GM23338 (cell line): ENCODE measurements at regions not wholly inside any gene's neighbourhood (a gene's known extent, or its start where the extent isn't known, plus 50 kb on each side); places are given as distances from the start of the nearest gene placed in this dataset.

Source experiments
- ATAC-seq: fragments of 200-7000 bp; cut with Tn5 transposase; 3 replicates; pipeline ENCODE4 v1.9.1; 2020
- DNase-seq: peaks from one replicate; pipeline ENCODE4 v3.0.0-alpha.2; 2015; ENCODE audit warnings: low spot score
- H2AFZ ChIP-seq: fragments of 200-600 bp; sonication (generic); 2 replicates; pipeline ENCODE4 v1.8.0; 2016; ENCODE audit warnings: antibody characterized with exemption, mild to moderate bottlenecking, moderate library complexity
- H3F3A ChIP-seq: fragments of 200-600 bp; sonication (generic); replicated peaks from 2 replicates; pipeline ENCODE4 v1.8.0; 2017; ENCODE audit warnings: antibody characterized with exemption, mixed run types, low read depth
- H3K27ac ChIP-seq: fragments of 200-600 bp; sonication (generic); 2 replicates; pipeline ENCODE4 v1.6.1; 2016; ENCODE audit warnings: low read depth
- H3K27me3 ChIP-seq: fragments of 200-600 bp; sonication (generic); 2 replicates; pipeline ENCODE4 v1.8.0; 2016; ENCODE audit warnings: mild to moderate bottlenecking, mixed run types, moderate library complexity; ENCODE audit not compliant: insufficient read depth
- H3K36me3 ChIP-seq: fragments of 200-600 bp; sonication (generic); 2 replicates; pipeline ENCODE4 v1.8.0; 2016; ENCODE audit warnings: mild to moderate bottlenecking; ENCODE audit not compliant: insufficient read depth
- H3K4me1 ChIP-seq: fragments of 200-600 bp; sonication (generic); 2 replicates; pipeline ENCODE4 v1.8.0; 2016; ENCODE audit warnings: mild to moderate bottlenecking, moderate library complexity; ENCODE audit not compliant: insufficient read depth
- H3K4me2 ChIP-seq: fragments of 200-600 bp; sonication (generic); 2 replicates; pipeline ENCODE4 v1.7.1; 2017; ENCODE audit warnings: mixed run types
- H3K4me3 ChIP-seq: fragments of 200-600 bp; sonication (generic); 2 replicates; pipeline ENCODE4 v1.6.1; 2016; ENCODE audit warnings: mixed run types
- H3K79me2 ChIP-seq: fragments of 200-600 bp; sonication (generic); replicated peaks from 2 replicates; pipeline ENCODE4 v1.8.0; 2017; ENCODE audit warnings: mild to moderate bottlenecking; ENCODE audit not compliant: insufficient read depth
- H3K9me2 ChIP-seq: fragments of 200-600 bp; sonication (generic); 2 replicates; pipeline ENCODE4 v1.8.0; 2017; ENCODE audit not compliant: insufficient read depth
- H4K20me1 ChIP-seq: fragments of 200-600 bp; sonication (generic); replicated peaks from 2 replicates; pipeline ENCODE4 v1.8.0; 2017; ENCODE audit warnings: mild to moderate bottlenecking; ENCODE audit not compliant: insufficient read depth
- H3K27ac Mint-ChIP-seq: 2 replicates; pipeline ENCODE4 v1.8.0; 2020; ENCODE audit warnings: inconsistent platforms, mild to moderate bottlenecking, moderate library complexity, mixed read lengths
- H3K27me3 Mint-ChIP-seq: 3 replicates; pipeline ENCODE4 v1.8.0; 2022; ENCODE audit warnings: low read depth, mild to moderate bottlenecking, moderate library complexity, mixed read lengths, inconsistent platforms; ENCODE audit not compliant: insufficient read depth, poor library complexity
- H3K36me3 Mint-ChIP-seq: 3 replicates; pipeline ENCODE4 v1.8.0; 2021; ENCODE audit warnings: low read depth, mild to moderate bottlenecking, inconsistent platforms, moderate library complexity, mixed read lengths
- H3K4me1 Mint-ChIP-seq: 3 replicates; pipeline ENCODE4 v1.8.0; 2020; ENCODE audit warnings: mild to moderate bottlenecking, inconsistent platforms, mixed read lengths
- H3K4me3 Mint-ChIP-seq: 3 replicates; pipeline ENCODE4 v1.8.0; 2021; ENCODE audit warnings: moderate library complexity, mild to moderate bottlenecking, inconsistent platforms, mixed read lengths
- H3K9me3 Mint-ChIP-seq: 3 replicates; pipeline ENCODE4 v1.8.0; 2020; ENCODE audit warnings: moderate library complexity, mild to moderate bottlenecking, inconsistent platforms, mixed read lengths
- CREB1 ChIP-seq: fragments of 250-450 bp; sonication (Bioruptor Pico); IDR thresholded peaks from 2 replicates; pipeline ENCODE4 v1.5.0; 2020; ENCODE audit warnings: low read depth, mild to moderate bottlenecking, moderate library complexity
- CTCF ChIP-seq, 2 experiments: fragments of 200-600 bp in 1 of 2; sonication (generic) in 1 of 2; conservative IDR thresholded peaks; 2 replicates each; pipeline versions ENCODE4 v1.5.1 to v1.6.1; 2016 to 2017; ENCODE audit warnings: antibody characterized with exemption in 2 of 2, low read depth in 2 of 2, mild to moderate bottlenecking in 2 of 2, moderate library complexity in 1 of 2
- ETS1 ChIP-seq: IDR thresholded peaks from 2 replicates; pipeline ENCODE4 v1.6.1; 2016; ENCODE audit warnings: antibody characterized with exemption
- EZH2 ChIP-seq: fragments of 200-600 bp; sonication (generic); IDR thresholded peaks from one replicate; pipeline ENCODE4 v1.8.0; 2017; ENCODE audit warnings: antibody characterized with exemption, mild to moderate bottlenecking, low read depth; ENCODE audit not compliant: unreplicated experiment
- EZH2phosphoT487 ChIP-seq: fragments of 200-600 bp; sonication (generic); IDR thresholded peaks from one replicate; pipeline ENCODE4 v1.8.1; 2018; ENCODE audit warnings: antibody characterized with exemption; ENCODE audit not compliant: unreplicated experiment
- JUNB ChIP-seq: IDR thresholded peaks from one replicate; pipeline ENCODE4 v1.6.1; 2016; ENCODE audit warnings: antibody characterized with exemption; ENCODE audit not compliant: unreplicated experiment
- NANOG ChIP-seq: IDR thresholded peaks from 2 replicates; pipeline ENCODE4 v1.6.1; 2016; ENCODE audit warnings: antibody characterized with exemption, borderline replicate concordance
- POLR2AphosphoS5 ChIP-seq: IDR thresholded peaks from 2 replicates; pipeline ENCODE4 v1.6.1; 2016; ENCODE audit warnings: antibody characterized with exemption, low read depth
- REST ChIP-seq: IDR thresholded peaks from one replicate; pipeline ENCODE4 v1.6.1; 2018; ENCODE audit warnings: antibody characterized with exemption; ENCODE audit not compliant: unreplicated experiment
- STAT1 ChIP-seq: IDR thresholded peaks from one replicate; pipeline ENCODE4 v1.6.1; 2016; ENCODE audit warnings: antibody characterized with exemption; ENCODE audit not compliant: unreplicated experiment
- ZNF114 ChIP-seq: fragments of 250-450 bp; sonication (Bioruptor Pico); IDR thresholded peaks from 2 replicates; pipeline ENCODE4 v1.5.0; 2020; ENCODE audit warnings: mild to moderate bottlenecking, moderate library complexity
- ZNF331 ChIP-seq: fragments of 250-450 bp; sonication (Bioruptor Pico); IDR thresholded peaks from 2 replicates; pipeline ENCODE4 v1.5.0; 2020; ENCODE audit warnings: low read depth, mild to moderate bottlenecking, moderate library complexity
- ZNF462 ChIP-seq: fragments of 250-450 bp; sonication (Bioruptor Pico); IDR thresholded peaks from 2 replicates; pipeline ENCODE4 v1.5.0; 2020; ENCODE audit warnings: mild to moderate bottlenecking, moderate library complexity

- no peak for ATAC-seq
- no peaks in the 10 kb centered on the region for H3F3A ChIP-seq
Observed at GRCh38 chr13:55788548-55788947, 1352.2 kb upstream of the PRR20A start.

More at GRCh38 chr13:55788548-55788947, 1352.2 kb upstream of the PRR20A start:
- Histone ChIP-seq H3K4me2 (no peak overlapping the region), H3K4me3 (no peak overlapping the region), H3K9me2 (no peaks in the 10 kb centered on the region), H3K27me3 (no peaks in the 10 kb centered on the region), H3K27ac (no peak overlapping the region), H3K4me1 (peaks cover 16% of the 10 kb centered on the region), H3K36me3 (0 out of 2 replicates have a peak, but pooled peaks cover 8% of the 10 kb centered on the region), H2AFZ (no peak overlapping the region), H4K20me1 (no peaks in the 10 kb centered on the region), H3K79me2 (no peaks in the 10 kb centered on the region)
- DNase-seq = no peak
- Mint-ChIP-seq H3K4me3 (no peak overlapping the region), H3K27ac (no peak overlapping the region), H3K9me3 (peaks cover 12% of the 10 kb centered on the region; the same call in 2 of the 3 replicates), H3K4me1 (peaks cover 8% of the 10 kb centered on the region; the same call in 2 of the 3 replicates), H3K27me3 (no peaks in the 10 kb centered on the region), H3K36me3 (peaks cover 18% of the 10 kb centered on the region; the same call in 2 of the 3 replicates)
- TF ChIP-seq ZNF462 = no peak
- TF ChIP-seq ETS1 = no peak
- TF ChIP-seq POLR2AphosphoS5 = no peak
- TF ChIP-seq REST = no peak
- TF ChIP-seq CTCF (conservative IDR thresholded peaks at IDR 0.05; ENCODE audit: low read depth in 2 of 2) = no peak
- no peak for TF ChIP-seq EZH2phosphoT487
- TF ChIP-seq CREB1 (CRISPR knock-in tag) = no peak
- no peak for TF ChIP-seq NANOG
- no peak for TF ChIP-seq ZNF331
- TF ChIP-seq STAT1 = no peak
- TF ChIP-seq ZNF114 (CRISPR knock-in tag) = no peak
- no peak for TF ChIP-seq EZH2
- no peak for TF ChIP-seq JUNB
